Neural cell (in vitro differentiated cells): ENCODE measurements at regions not wholly inside any gene's neighbourhood (a gene's known extent, or its start where the extent isn't known, plus 50 kb on each side); places are given as distances from the start of the nearest gene placed in this dataset.
A peak's percentile ranks its signal among the peaks of the same experiment; 100 is the strongest.

Experiments
- EP300 ChIP-seq: fragments of 450-650 bp; conservative IDR thresholded peaks from 2 replicates; pipeline ENCODE4 v1.6.1; 2014; ENCODE audit warnings: antibody characterized with exemption, mild to moderate bottlenecking, moderate library complexity; ENCODE audit not compliant: poor library complexity, severe bottlenecking
- EZH2 ChIP-seq: fragments of 200-600, 300-800 bp; shearing (Covaris generic), sonication (generic); IDR thresholded peaks from 2 replicates; pipeline ENCODE4 v1.6.1; 2014; ENCODE audit warnings: antibody characterized with exemption, low read length, borderline replicate concordance, mild to moderate bottlenecking; ENCODE audit not compliant: insufficient read depth, poor library complexity, severe bottlenecking
- POLR2AphosphoS5 ChIP-seq: IDR thresholded peaks from 2 replicates; pipeline ENCODE4 v1.6.1; 2012
- RAD21 ChIP-seq: fragments of 450-650 bp; conservative IDR thresholded peaks from 2 replicates; pipeline ENCODE4 v1.6.1; 2014; ENCODE audit warnings: antibody characterized with exemption, mild to moderate bottlenecking, moderate library complexity
- SMC3 ChIP-seq: fragments of 450-650 bp; conservative IDR thresholded peaks from 2 replicates; pipeline ENCODE4 v1.6.1; 2014; ENCODE audit warnings: antibody characterized with exemption, mild to moderate bottlenecking, moderate library complexity; ENCODE audit not compliant: poor library complexity
- TF ChIP-seq, protein P1 (sequence below): fragments of 450-650 bp; IDR thresholded peaks from 2 replicates; pipeline ENCODE4 v1.5.1; 2014; ENCODE audit warnings: antibody characterized with exemption, mild to moderate bottlenecking, moderate library complexity; ENCODE audit not compliant: poor library complexity, severe bottlenecking
- TF ChIP-seq, protein P2 (sequence below): IDR thresholded peaks from 2 replicates; pipeline ENCODE4 v1.6.1; 2012; ENCODE audit warnings: borderline replicate concordance

- TF ChIP-seq, protein P1, sequence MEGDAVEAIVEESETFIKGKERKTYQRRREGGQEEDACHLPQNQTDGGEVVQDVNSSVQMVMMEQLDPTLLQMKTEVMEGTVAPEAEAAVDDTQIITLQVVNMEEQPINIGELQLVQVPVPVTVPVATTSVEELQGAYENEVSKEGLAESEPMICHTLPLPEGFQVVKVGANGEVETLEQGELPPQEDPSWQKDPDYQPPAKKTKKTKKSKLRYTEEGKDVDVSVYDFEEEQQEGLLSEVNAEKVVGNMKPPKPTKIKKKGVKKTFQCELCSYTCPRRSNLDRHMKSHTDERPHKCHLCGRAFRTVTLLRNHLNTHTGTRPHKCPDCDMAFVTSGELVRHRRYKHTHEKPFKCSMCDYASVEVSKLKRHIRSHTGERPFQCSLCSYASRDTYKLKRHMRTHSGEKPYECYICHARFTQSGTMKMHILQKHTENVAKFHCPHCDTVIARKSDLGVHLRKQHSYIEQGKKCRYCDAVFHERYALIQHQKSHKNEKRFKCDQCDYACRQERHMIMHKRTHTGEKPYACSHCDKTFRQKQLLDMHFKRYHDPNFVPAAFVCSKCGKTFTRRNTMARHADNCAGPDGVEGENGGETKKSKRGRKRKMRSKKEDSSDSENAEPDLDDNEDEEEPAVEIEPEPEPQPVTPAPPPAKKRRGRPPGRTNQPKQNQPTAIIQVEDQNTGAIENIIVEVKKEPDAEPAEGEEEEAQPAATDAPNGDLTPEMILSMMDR, result no peak
- TF ChIP-seq POLR2AphosphoS5 (peak; percentile 24), EZH2 (no peak), RAD21 (no peak), SMC3 (no peak), EP300 (no peak)
- TF ChIP-seq, protein P2, sequence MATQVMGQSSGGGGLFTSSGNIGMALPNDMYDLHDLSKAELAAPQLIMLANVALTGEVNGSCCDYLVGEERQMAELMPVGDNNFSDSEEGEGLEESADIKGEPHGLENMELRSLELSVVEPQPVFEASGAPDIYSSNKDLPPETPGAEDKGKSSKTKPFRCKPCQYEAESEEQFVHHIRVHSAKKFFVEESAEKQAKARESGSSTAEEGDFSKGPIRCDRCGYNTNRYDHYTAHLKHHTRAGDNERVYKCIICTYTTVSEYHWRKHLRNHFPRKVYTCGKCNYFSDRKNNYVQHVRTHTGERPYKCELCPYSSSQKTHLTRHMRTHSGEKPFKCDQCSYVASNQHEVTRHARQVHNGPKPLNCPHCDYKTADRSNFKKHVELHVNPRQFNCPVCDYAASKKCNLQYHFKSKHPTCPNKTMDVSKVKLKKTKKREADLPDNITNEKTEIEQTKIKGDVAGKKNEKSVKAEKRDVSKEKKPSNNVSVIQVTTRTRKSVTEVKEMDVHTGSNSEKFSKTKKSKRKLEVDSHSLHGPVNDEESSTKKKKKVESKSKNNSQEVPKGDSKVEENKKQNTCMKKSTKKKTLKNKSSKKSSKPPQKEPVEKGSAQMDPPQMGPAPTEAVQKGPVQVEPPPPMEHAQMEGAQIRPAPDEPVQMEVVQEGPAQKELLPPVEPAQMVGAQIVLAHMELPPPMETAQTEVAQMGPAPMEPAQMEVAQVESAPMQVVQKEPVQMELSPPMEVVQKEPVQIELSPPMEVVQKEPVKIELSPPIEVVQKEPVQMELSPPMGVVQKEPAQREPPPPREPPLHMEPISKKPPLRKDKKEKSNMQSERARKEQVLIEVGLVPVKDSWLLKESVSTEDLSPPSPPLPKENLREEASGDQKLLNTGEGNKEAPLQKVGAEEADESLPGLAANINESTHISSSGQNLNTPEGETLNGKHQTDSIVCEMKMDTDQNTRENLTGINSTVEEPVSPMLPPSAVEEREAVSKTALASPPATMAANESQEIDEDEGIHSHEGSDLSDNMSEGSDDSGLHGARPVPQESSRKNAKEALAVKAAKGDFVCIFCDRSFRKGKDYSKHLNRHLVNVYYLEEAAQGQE, result no peak
These were observed 212.7 kb upstream of the P2RY1 start for GRCh38 chr3:152621967-152622810.
